Esophagus (tissue), 2 donors: ENCODE measurements at regions not wholly inside any gene's neighbourhood (a gene's known extent, or its start where the extent isn't known, plus 50 kb on each side); places are given as distances from the start of the nearest gene placed in this dataset.

Experiments
- H3K27ac ChIP-seq, 2 donors: one replicate each; pipeline ENCODE4 v1.5.1; 2013; ENCODE audit warnings: low read depth in 2 of 2, mild to moderate bottlenecking in 2 of 2, inconsistent platforms in 1 of 2, low read length in 1 of 2, moderate library complexity in 1 of 2
- H3K27me3 ChIP-seq, 2 donors: one replicate each; pipeline ENCODE4 v1.6.1; 2013; ENCODE audit warnings: low read length in 2 of 2, control low read depth in 1 of 2, mild to moderate bottlenecking in 1 of 2; ENCODE audit not compliant: insufficient read depth in 2 of 2, control insufficient read depth in 1 of 2
- H3K36me3 ChIP-seq, 2 donors: one replicate each; pipeline ENCODE4 v1.6.1; 2013; ENCODE audit warnings: low read length in 1 of 2; ENCODE audit not compliant: control insufficient read depth in 2 of 2, insufficient read depth in 2 of 2
- H3K4me1 ChIP-seq, 2 donors: one replicate each; pipeline ENCODE4 v1.6.1; 2013; ENCODE audit warnings: low read length in 1 of 2; ENCODE audit not compliant: control insufficient read depth in 2 of 2, insufficient read depth in 2 of 2
- H3K4me3 ChIP-seq, 2 donors: one replicate each; pipeline ENCODE4 v1.5.1; 2013; ENCODE audit warnings: low read length in 2 of 2, mild to moderate bottlenecking in 2 of 2, low read depth in 1 of 2, moderate library complexity in 1 of 2
- H3K9me3 ChIP-seq, 2 donors: one replicate each; pipeline ENCODE4 v1.6.1; 2013; ENCODE audit warnings: mild to moderate bottlenecking in 2 of 2, low read depth in 1 of 2, low read length in 1 of 2, moderate library complexity in 1 of 2; ENCODE audit not compliant: control insufficient read depth in 2 of 2, insufficient read depth in 1 of 2
- WGBS, 2 donors: extraction: QIAGEN DNeasy Blood & Tissue Kit; methylation state at CpG; one replicate each; pipeline ENCODE4 v1.1.7; 2013; 5-methylcytosine and 5-hydroxymethylcytosine counted together
- donor health status: healthy with polysubstance abuse.
- donor health status: Bipolar disorder and iron deficiency.

DNA sequence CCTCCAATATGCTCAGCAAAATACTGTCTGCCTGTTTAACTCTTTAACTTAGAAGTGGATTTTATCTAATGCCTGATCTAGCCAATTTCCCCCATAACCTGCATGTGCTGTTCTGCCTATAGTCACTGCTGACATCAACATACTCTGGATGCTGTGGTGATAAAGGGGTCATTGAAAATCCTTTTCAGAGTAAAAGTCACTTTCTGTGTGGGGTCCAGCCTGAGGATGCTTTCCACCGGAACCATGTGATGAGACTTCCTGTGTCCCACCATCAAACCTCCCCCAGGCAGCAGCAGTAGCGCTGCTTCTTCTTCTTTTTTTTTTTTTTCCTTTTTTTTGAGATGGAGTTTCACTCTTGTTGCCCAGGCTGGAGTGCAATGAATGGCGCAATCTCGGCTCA is 607.0 kb downstream of the BCL11B start:
- H3K27me3 ChIP-seq: no peaks in the 10 kb centered on the region
- no peaks in the 10 kb centered on the region for H3K36me3 ChIP-seq
- H3K27ac ChIP-seq: no peak overlapping the region
- H3K9me3 ChIP-seq: no peaks in the 10 kb centered on the region
- no peaks in the 10 kb centered on the region for H3K4me1 ChIP-seq
- no peak overlapping the region for H3K4me3 ChIP-seq
- WGBS, 2 donors: 70 to 79% methylated on average over 4 of the region's 4 CpGs

DNA sequence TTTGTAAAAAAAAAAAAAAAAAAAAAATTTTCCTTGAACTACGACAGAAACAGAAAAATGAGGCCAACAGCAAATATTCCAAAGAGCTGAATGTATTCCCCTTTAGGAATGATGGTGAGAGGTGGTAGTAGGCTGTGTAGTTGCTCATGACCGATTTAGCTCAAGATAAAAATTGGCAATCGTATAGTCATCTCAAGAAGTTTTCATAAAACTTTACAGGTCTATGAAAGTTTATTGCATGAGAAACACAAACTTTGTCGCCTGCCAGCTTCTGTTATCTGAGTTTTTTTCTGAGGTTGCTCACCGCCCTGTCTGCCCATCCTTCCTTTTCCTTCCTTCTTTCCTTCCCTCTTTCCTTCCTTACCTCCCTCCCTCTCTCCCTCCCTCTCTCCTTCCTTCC is 605.5 kb downstream of the BCL11B start:
- 67 to 79% methylated on average over 5 of the region's 5 CpGs for WGBS, 2 donors
- no peak overlapping the region for H3K4me3 ChIP-seq
- H3K9me3 ChIP-seq: no peaks in the 10 kb centered on the region
- no peak overlapping the region for H3K27ac ChIP-seq
- H3K36me3 ChIP-seq: no peaks in the 10 kb centered on the region
- H3K4me1 ChIP-seq: no peaks in the 10 kb centered on the region
- H3K27me3 ChIP-seq: no peaks in the 10 kb centered on the region

DNA sequence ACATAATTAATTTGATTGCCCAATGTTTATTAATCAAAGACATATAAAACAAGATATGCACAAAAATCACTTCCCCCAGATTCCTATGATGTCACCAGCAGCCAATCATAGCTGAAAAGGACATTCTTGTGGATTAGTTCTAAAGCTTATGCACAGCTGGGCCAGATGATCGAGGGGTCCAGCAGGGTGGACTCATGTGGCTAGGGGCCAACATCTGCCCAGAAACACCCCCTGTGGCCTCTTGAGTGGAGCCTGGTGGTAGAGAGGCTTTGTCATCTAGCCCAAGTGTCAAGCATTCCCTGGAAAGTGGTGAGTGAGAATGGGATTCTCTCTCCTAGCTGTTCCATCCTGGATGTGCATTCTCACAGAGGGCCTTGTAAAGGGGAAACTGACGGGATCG is 590.0 kb downstream of the BCL11B start:
- WGBS, 2 donors: 81 to 84% methylated on average over 3 of the region's 3 CpGs
- no peaks in the 10 kb centered on the region for H3K36me3 ChIP-seq
- no peak overlapping the region for H3K4me3 ChIP-seq
- no peak overlapping the region for H3K27ac ChIP-seq
- H3K4me1 ChIP-seq: no peaks in the 10 kb centered on the region
- no peaks in the 10 kb centered on the region for H3K9me3 ChIP-seq
- peaks cover 0 to 2% of the 10 kb centered on the region in 2 donors for H3K27me3 ChIP-seq

DNA sequence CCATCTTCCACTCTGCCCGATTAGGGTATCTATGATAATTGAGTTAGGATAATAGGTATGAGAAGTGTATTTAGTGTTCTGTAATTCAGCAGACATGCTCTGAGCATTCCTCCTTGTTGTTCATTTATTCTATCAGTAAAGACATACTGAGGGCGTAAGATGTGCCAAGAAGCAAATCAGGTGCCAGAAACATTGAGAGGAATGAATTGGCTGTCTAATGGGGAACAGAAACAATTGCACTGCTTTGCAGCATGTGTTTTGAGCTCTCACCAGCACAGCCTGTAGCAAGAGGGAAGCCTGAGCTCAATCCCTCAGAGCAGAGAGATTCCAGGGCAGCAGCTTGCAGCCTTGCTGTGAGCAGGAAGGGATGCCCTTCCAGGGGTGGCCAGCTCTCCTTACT is 589.3 kb downstream of the BCL11B start:
- Histone ChIP-seq H3K27me3 (peaks cover 0 to 2% of the 10 kb centered on the region in 2 donors), H3K4me1 (no peaks in the 10 kb centered on the region), H3K9me3 (no peaks in the 10 kb centered on the region), H3K27ac (no peak overlapping the region), H3K36me3 (no peaks in the 10 kb centered on the region), H3K4me3 (no peak overlapping the region)
- 59 to 64% methylated on average over 2 of the region's 2 CpGs for WGBS, 2 donors

DNA sequence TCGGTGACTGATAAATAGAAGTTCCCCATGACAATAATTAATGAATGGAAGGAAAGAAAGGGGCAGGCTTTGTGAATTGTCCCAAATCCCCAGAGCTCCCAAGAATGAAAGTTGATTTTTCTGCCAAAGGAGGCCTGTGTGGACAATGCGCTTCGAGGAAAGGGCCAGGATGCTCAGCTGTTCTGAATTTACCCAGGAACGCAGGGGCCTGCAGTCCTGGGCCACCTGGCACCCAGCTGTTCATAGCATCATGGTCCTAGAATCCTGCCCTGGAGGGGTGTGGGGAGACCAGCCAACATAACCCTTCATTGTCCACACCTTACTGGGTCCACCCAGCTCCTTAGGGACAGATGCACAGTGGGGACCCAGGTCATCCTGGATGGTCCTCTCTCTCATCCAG is 587.5 kb downstream of the BCL11B start:
- H3K4me3 ChIP-seq: no peak overlapping the region
- H3K36me3 ChIP-seq: no peaks in the 10 kb centered on the region
- 85 to 90% methylated on average over 4 of the region's 4 CpGs for WGBS, 2 donors
- H3K9me3 ChIP-seq: no peaks in the 10 kb centered on the region
- H3K27ac ChIP-seq: no peak overlapping the region
- no peaks in the 10 kb centered on the region for H3K4me1 ChIP-seq
- H3K27me3 ChIP-seq: peaks cover 0 to 2% of the 10 kb centered on the region in 2 donors

DNA sequence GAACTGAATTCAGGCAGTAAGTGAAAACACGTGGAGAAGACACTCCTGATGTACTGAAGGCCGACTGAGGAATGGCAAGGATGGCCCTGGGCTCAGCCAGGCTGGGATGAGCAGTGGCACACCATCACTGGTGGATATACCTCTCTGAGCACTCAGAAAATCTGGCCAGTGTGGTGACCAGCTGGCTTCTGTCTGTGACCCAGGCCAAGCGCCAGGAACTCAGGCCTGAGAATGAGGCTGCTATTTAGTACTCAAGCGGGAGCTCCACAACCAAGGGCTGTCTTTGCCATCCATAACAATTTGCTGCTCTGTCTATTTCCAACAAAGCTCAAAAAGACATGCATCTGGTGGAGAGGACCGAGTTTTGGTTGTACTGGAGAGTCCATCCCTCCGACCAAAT is 586.3 kb downstream of the BCL11B start:
- no peaks in the 10 kb centered on the region for H3K36me3 ChIP-seq
- no peaks in the 10 kb centered on the region for H3K4me1 ChIP-seq
- H3K9me3 ChIP-seq: no peaks in the 10 kb centered on the region
- H3K27me3 ChIP-seq: peaks cover 0 to 2% of the 10 kb centered on the region in 2 donors
- H3K27ac ChIP-seq: no peak overlapping the region
- H3K4me3 ChIP-seq: no peak overlapping the region
- WGBS, 2 donors: 82 to 90% methylated on average over 6 of the region's 6 CpGs

DNA sequence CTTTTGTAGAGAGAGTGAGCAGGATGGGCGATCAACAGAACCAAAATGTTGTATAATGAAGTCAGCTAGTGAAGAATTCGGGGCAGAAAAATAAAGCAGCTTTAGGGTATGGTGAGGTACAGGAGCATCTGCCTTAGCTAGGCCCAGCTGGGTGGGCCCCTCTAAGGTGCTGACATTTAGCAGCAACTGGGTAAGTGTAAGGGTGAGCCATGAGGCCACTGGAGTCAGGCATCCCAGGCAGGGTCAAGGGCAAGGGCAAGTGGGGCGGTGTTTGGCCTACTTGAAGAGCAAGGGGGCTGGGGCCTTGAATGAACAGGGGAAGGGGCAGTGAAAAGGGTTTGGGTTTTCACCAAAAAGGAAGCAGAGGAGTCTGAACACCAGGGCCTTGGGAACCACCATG is 583.6 kb downstream of the BCL11B start:
- 82 to 93% methylated on average over 3 of the region's 3 CpGs for WGBS, 2 donors
- Histone ChIP-seq H3K36me3 (no peaks in the 10 kb centered on the region), H3K4me3 (no peak overlapping the region), H3K27me3 (peaks cover 0 to 2% of the 10 kb centered on the region in 2 donors), H3K27ac (no peak overlapping the region), H3K4me1 (no peaks in the 10 kb centered on the region), H3K9me3 (no peaks in the 10 kb centered on the region)

DNA sequence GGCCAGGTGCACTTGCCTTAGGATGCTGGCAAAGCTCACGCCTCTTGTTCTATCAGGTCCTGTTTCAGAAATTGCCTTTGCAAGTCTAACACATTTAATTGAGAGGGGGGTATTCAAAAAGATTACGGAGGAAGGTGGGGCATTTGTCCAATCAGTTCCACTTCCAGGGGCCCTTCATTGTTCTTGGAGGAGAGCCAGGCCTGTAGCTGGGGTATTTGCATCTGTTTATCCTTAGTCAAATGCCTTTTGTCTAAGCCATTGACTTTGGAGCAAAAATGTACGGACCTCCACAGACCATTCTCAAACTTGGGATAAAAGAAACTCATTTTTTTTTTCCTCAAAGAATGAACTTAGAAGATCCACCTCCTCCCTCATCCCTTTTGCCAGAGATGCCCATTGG is 582.0 kb downstream of the BCL11B start:
- no peaks in the 10 kb centered on the region for H3K9me3 ChIP-seq
- H3K36me3 ChIP-seq: no peaks in the 10 kb centered on the region
- H3K27ac ChIP-seq: no peak overlapping the region
- H3K4me1 ChIP-seq: no peaks in the 10 kb centered on the region
- WGBS, 2 donors: 52 to 60% methylated on average over 3 of the region's 3 CpGs
- H3K4me3 ChIP-seq: no peak overlapping the region
- no peaks in the 10 kb centered on the region for H3K27me3 ChIP-seq

DNA sequence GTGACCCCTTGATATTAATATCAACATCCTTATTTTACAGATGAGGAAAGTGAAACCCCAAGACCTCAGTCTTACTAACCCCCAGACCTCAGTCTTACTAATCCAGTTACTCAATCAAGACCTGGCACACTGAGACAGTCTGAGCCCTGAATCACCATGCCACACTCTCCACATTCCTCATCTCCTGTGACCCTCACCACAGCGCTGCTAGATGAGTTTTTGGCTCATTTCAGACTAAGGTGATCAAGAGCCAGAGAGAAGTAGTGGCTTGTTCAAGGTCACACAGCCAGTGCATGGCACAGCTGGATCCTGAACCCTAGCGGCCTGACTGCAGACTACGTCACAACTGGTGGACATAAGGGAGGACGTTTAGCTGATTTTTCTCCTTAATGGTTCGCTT is 579.2 kb downstream of the BCL11B start:
- Histone ChIP-seq H3K36me3 (no peaks in the 10 kb centered on the region), H3K9me3 (peaks cover 0 to 2% of the 10 kb centered on the region in 2 donors), H3K27me3 (no peaks in the 10 kb centered on the region), H3K4me3 (no peak overlapping the region), H3K27ac (no peak overlapping the region), H3K4me1 (no peaks in the 10 kb centered on the region)
- WGBS, 2 donors: 71 to 76% methylated on average over 5 of the region's 5 CpGs

DNA sequence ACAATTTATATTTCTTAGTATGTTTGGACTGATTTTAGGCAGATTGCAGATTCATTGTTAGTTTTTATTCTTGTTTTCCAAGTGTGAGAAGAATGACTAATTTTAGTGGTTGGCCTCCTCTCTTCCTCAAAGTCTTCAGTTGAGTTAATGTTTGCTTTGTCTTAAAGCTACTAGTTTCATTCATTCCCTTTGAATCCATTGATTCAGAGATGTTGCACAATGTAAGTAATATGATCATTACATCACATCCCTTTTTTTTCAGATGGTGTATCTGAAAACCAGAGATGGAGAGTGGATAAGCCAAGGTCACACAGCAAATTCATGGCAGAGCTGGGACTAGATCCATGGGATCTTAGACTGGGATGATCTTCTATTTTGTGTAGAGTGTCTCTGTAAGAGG is 577.5 kb downstream of the BCL11B start:
- Histone ChIP-seq H3K27ac (no peak overlapping the region), H3K27me3 (peaks cover 0 to 3% of the 10 kb centered on the region in 2 donors), H3K36me3 (no peaks in the 10 kb centered on the region), H3K4me1 (no peaks in the 10 kb centered on the region), H3K9me3 (peaks cover 0 to 2% of the 10 kb centered on the region in 2 donors), H3K4me3 (no peak overlapping the region)
